HCT116 (cell line): ENCODE measurements at regions not wholly inside any gene's neighbourhood (a gene's known extent, or its start where the extent isn't known, plus 50 kb on each side); places are given as distances from the start of the nearest gene placed in this dataset.

ENCODE experiments used
- CTCF ChIP-seq, 3 experiments: fragments of 200-600 bp in 1 of 3; sonication (generic) in 1 of 3; IDR thresholded peaks in 2 of 3; conservative IDR thresholded peaks in 1 of 3; 2 replicates each; pipeline ENCODE4 v1.5.1; 2012 to 2017; ENCODE audit warnings: low read depth in 2 of 3, low read length in 2 of 3, antibody characterized with exemption in 1 of 3, borderline replicate concordance in 1 of 3, control low read depth in 1 of 3, mild to moderate bottlenecking in 1 of 3, mixed read lengths in 1 of 3, mixed run types in 1 of 3, moderate library complexity in 1 of 3; ENCODE audit not compliant: insufficient read depth in 1 of 3
- SP1 ChIP-seq: IDR thresholded peaks from 2 replicates; pipeline ENCODE4 v1.6.1; 2012; ENCODE audit warnings: low read depth

DNA sequence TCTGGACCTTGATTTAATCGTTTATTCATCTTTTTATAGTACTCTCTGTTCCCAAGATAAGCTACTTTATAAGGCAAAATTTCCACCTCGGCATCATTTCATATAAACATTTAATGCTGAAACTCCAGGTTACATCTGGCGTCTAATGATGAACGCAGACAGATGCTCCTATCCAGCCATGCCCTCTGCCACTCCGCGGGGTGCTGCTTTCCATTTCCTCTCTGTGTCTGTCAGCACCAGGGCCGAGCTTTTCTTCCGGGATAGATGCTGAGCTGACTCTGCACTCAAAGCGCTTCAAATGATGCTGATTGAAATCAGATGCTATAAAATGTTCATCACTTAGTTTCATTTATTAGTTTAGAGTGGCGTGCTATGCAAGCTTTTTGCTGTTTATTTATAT, 80.5 kb upstream of the HELT start:
- TF ChIP-seq CTCF (IDR thresholded peaks at IDR 0.05 in 2 of 3, conservative IDR thresholded peaks at IDR 0.05 in 1 of 3; ENCODE audit: borderline replicate concordance in 1 of 3, insufficient read depth in 1 of 3, low read depth in 2 of 3, low read length in 2 of 3) (no peak), SP1 (no peak)
